ENCODE measurements at regions not wholly inside any gene's neighbourhood (a gene's known extent, or its start where the extent isn't known, plus 50 kb on each side); places are given as distances from the start of the nearest gene placed in this dataset.
A peak's percentile ranks its signal among the peaks of the same experiment; 100 is the strongest.
"Not testable (repeated sequence)": the region's sequence is repeated elsewhere in the genome, so short reads cannot be mapped to it uniquely, and the experiment has no call there.

GRCh38 chr2:91604629-91605028 lies 2913.2 kb downstream of the RPIA start:
- not testable (repeated sequence) for H3K4me3 ChIP-seq (ENCODE audit: insufficient read depth, low read depth, low read length); H3K9me3 ChIP-seq (ENCODE audit: control insufficient read depth, low read length); H3K4me1 ChIP-seq (ENCODE audit: control insufficient read depth, insufficient read depth, low read length); H3K36me3 ChIP-seq (ENCODE audit: control insufficient read depth, insufficient read depth, low read length); H3K27me3 ChIP-seq (ENCODE audit: control insufficient read depth, insufficient read depth, low read length, poor library complexity, severe bottlenecking); H3K27ac ChIP-seq (ENCODE audit: insufficient read depth, low read depth, low read length, poor library complexity, severe bottlenecking)
- WGBS, 2 experiments: 92% methylated on average over 2 of the region's 3 CpGs; no CpG with 5 or more reads in 1 of the 2 experiments

GRCh38 chr2:91623739-91624138 lies 2932.3 kb downstream of the RPIA start:
- H3K4me1 ChIP-seq (ENCODE audit: control insufficient read depth, insufficient read depth, low read length); H3K36me3 ChIP-seq (ENCODE audit: control insufficient read depth, insufficient read depth, low read length); H3K27me3 ChIP-seq (ENCODE audit: control insufficient read depth, insufficient read depth, low read length, poor library complexity, severe bottlenecking); H3K9me3 ChIP-seq (ENCODE audit: control insufficient read depth, low read length); H3K27ac ChIP-seq (ENCODE audit: insufficient read depth, low read depth, low read length, poor library complexity, severe bottlenecking); H3K4me3 ChIP-seq (ENCODE audit: insufficient read depth, low read depth, low read length): not testable (repeated sequence)
- 92 to 93% methylated on average over 4 of the region's 7 CpGs for whole genome bisulfite sequencing, 2 experiments

- WGBS, 2 experiments: no CpG with 5 or more reads among the region's 11 CpGs
- H3K4me1 ChIP-seq (ENCODE audit: control insufficient read depth, insufficient read depth, low read length); H3K36me3 ChIP-seq (ENCODE audit: control insufficient read depth, insufficient read depth, low read length); H3K4me3 ChIP-seq (ENCODE audit: insufficient read depth, low read depth, low read length); H3K27me3 ChIP-seq (ENCODE audit: control insufficient read depth, insufficient read depth, low read length, poor library complexity, severe bottlenecking); H3K9me3 ChIP-seq (ENCODE audit: control insufficient read depth, low read length); H3K27ac ChIP-seq (ENCODE audit: insufficient read depth, low read depth, low read length, poor library complexity, severe bottlenecking): not testable (repeated sequence)
Measured at GRCh38 chr2:91628471-91628870, 2937.0 kb downstream of the RPIA start.

- not testable (repeated sequence) for H3K4me3 ChIP-seq (ENCODE audit: insufficient read depth, low read depth, low read length); H3K9me3 ChIP-seq (ENCODE audit: control insufficient read depth, low read length); H3K27ac ChIP-seq (ENCODE audit: insufficient read depth, low read depth, low read length, poor library complexity, severe bottlenecking); H3K4me1 ChIP-seq (ENCODE audit: control insufficient read depth, insufficient read depth, low read length); H3K27me3 ChIP-seq (ENCODE audit: control insufficient read depth, insufficient read depth, low read length, poor library complexity, severe bottlenecking); H3K36me3 ChIP-seq (ENCODE audit: control insufficient read depth, insufficient read depth, low read length)
- WGBS, 2 experiments: 45 to 56% methylated on average over 3 of the region's 17 CpGs
Measured at GRCh38 chr2:91657193-91657592, 2965.7 kb downstream of the RPIA start.

GRCh38 chr2:91658336-91658735 lies 2966.9 kb downstream of the RPIA start:
- 60 to 66% methylated on average over 7 to 9 of the region's 12 CpGs for WGBS, 2 experiments
- H3K4me3 ChIP-seq (ENCODE audit: insufficient read depth, low read depth, low read length); H3K27ac ChIP-seq (ENCODE audit: insufficient read depth, low read depth, low read length, poor library complexity, severe bottlenecking); H3K4me1 ChIP-seq (ENCODE audit: control insufficient read depth, insufficient read depth, low read length); H3K36me3 ChIP-seq (ENCODE audit: control insufficient read depth, insufficient read depth, low read length); H3K27me3 ChIP-seq (ENCODE audit: control insufficient read depth, insufficient read depth, low read length, poor library complexity, severe bottlenecking); H3K9me3 ChIP-seq (ENCODE audit: control insufficient read depth, low read length): not testable (repeated sequence)

- not testable (repeated sequence) for H3K36me3 ChIP-seq (ENCODE audit: control insufficient read depth, insufficient read depth, low read length); H3K27me3 ChIP-seq (ENCODE audit: control insufficient read depth, insufficient read depth, low read length, poor library complexity, severe bottlenecking); H3K27ac ChIP-seq (ENCODE audit: insufficient read depth, low read depth, low read length, poor library complexity, severe bottlenecking); H3K4me1 ChIP-seq (ENCODE audit: control insufficient read depth, insufficient read depth, low read length); H3K9me3 ChIP-seq (ENCODE audit: control insufficient read depth, low read length)
- WGBS, 2 experiments: 26 to 55% methylated on average over 5 to 6 of the region's 21 CpGs
- peak overlapping the region; percentile 32 for H3K4me3 ChIP-seq (ENCODE audit: insufficient read depth, low read depth, low read length)
Measured at GRCh38 chr2:91659189-91659916, 2967.9 kb downstream of the RPIA start.

- H3K9me3 ChIP-seq (ENCODE audit: control insufficient read depth, low read length); H3K36me3 ChIP-seq (ENCODE audit: control insufficient read depth, insufficient read depth, low read length); H3K27ac ChIP-seq (ENCODE audit: insufficient read depth, low read depth, low read length, poor library complexity, severe bottlenecking); H3K27me3 ChIP-seq (ENCODE audit: control insufficient read depth, insufficient read depth, low read length, poor library complexity, severe bottlenecking); H3K4me1 ChIP-seq (ENCODE audit: control insufficient read depth, insufficient read depth, low read length): not testable (repeated sequence)
- H3K4me3 ChIP-seq (ENCODE audit: insufficient read depth, low read depth, low read length): peak overlapping the region; percentile 10
- 11 to 14% methylated on average over 14 to 18 of the region's 34 CpGs for WGBS, 2 experiments
Measured at GRCh38 chr2:91659917-91660275, 2968.4 kb downstream of the RPIA start.

- not testable (repeated sequence) for H3K4me3 ChIP-seq (ENCODE audit: insufficient read depth, low read depth, low read length); H3K27ac ChIP-seq (ENCODE audit: insufficient read depth, low read depth, low read length, poor library complexity, severe bottlenecking); H3K27me3 ChIP-seq (ENCODE audit: control insufficient read depth, insufficient read depth, low read length, poor library complexity, severe bottlenecking); H3K4me1 ChIP-seq (ENCODE audit: control insufficient read depth, insufficient read depth, low read length); H3K9me3 ChIP-seq (ENCODE audit: control insufficient read depth, low read length); H3K36me3 ChIP-seq (ENCODE audit: control insufficient read depth, insufficient read depth, low read length)
- 79 to 100% methylated on average over 1 of the region's 2 CpGs for WGBS, 2 experiments
Measured at GRCh38 chr2:91667341-91667740, 2975.9 kb downstream of the RPIA start.

- not testable (repeated sequence) for H3K27ac ChIP-seq (ENCODE audit: insufficient read depth, low read depth, low read length, poor library complexity, severe bottlenecking)
Measured at GRCh38 chr2:91685541-91685940, 2994.1 kb downstream of the RPIA start.

GRCh38 chr2:91686046-91686445 lies 2994.6 kb downstream of the RPIA start:
- H3K4me1 ChIP-seq (ENCODE audit: control insufficient read depth, insufficient read depth, low read length); H3K27ac ChIP-seq (ENCODE audit: insufficient read depth, low read depth, low read length, poor library complexity, severe bottlenecking); H3K27me3 ChIP-seq (ENCODE audit: control insufficient read depth, insufficient read depth, low read length, poor library complexity, severe bottlenecking); H3K9me3 ChIP-seq (ENCODE audit: control insufficient read depth, low read length); H3K36me3 ChIP-seq (ENCODE audit: control insufficient read depth, insufficient read depth, low read length): not testable (repeated sequence)
- 7 to 8% methylated on average over 21 to 24 of the region's 42 CpGs for WGBS, 2 experiments
- H3K4me3 ChIP-seq (ENCODE audit: insufficient read depth, low read depth, low read length): peak overlapping the region; percentile 13

More at GRCh38 chr2:91685541-91685940, 2994.1 kb downstream of the RPIA start:
- not testable (repeated sequence) for H3K36me3 ChIP-seq (ENCODE audit: control insufficient read depth, insufficient read depth, low read length); H3K9me3 ChIP-seq (ENCODE audit: control insufficient read depth, low read length); H3K4me3 ChIP-seq (ENCODE audit: insufficient read depth, low read depth, low read length); H3K4me1 ChIP-seq (ENCODE audit: control insufficient read depth, insufficient read depth, low read length); H3K27me3 ChIP-seq (ENCODE audit: control insufficient read depth, insufficient read depth, low read length, poor library complexity, severe bottlenecking)
- WGBS, 2 experiments: 45 to 54% methylated on average over 21 to 24 of the region's 36 CpGs

All from ectodermal cell (in vitro differentiated cells).